NCI-H1417 treated with DMSO at 0.1 percent for 48 hours (cell line): ENCODE measurements at regions not wholly inside any gene's neighbourhood (a gene's known extent, or its start where the extent isn't known, plus 50 kb on each side); places are given as distances from the start of the nearest gene placed in this dataset.
"Not testable (repeated sequence)": the region's sequence is repeated elsewhere in the genome, so short reads cannot be mapped to it uniquely, and the experiment has no call there.

Experiments used
- DNase-seq: peaks from one replicate; lab custom pipeline; 2025; lab: John Stamatoyannopoulos, UW

DNA sequence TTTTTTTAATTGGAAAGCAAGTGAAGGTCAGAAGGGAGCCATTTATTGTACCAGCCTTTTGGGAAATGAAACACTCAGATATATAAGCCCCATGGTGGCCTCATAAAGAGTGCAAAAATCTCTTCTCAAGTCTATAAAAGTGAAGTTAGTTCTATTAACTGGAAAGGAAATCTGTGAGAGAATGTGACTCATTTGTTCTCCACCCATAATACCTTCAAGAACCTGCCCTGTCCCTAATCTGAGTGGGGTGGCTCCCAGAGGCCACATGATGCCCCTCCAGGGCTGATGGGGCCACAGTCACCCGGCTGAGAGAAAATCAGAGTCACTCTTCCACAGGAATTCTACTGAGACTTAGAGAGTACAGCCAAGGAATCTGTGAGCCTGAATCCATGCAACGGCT, 65.8 kb upstream of the SERP2 start:
- DNase-seq = no peak

DNA sequence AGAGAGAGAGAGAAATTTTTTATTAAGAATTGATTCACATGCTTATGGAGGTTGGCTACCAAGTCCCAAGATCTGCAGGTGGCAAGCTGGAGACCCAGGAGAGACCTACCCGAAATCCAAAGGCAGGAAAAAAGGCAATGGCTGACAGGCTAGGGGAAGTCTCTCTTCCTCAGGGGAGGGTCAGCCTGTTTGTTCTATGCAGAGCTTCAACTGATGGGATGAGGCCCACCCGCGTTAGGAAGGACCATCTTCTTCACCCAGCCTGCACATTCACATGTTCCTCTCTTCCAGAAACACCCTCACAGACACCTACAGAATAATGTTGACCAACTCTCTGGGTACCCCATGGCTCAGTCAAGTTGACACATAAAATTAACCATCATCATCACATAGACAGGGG, 65.3 kb upstream of the SERP2 start:
- DNase-seq = no peak

DNA sequence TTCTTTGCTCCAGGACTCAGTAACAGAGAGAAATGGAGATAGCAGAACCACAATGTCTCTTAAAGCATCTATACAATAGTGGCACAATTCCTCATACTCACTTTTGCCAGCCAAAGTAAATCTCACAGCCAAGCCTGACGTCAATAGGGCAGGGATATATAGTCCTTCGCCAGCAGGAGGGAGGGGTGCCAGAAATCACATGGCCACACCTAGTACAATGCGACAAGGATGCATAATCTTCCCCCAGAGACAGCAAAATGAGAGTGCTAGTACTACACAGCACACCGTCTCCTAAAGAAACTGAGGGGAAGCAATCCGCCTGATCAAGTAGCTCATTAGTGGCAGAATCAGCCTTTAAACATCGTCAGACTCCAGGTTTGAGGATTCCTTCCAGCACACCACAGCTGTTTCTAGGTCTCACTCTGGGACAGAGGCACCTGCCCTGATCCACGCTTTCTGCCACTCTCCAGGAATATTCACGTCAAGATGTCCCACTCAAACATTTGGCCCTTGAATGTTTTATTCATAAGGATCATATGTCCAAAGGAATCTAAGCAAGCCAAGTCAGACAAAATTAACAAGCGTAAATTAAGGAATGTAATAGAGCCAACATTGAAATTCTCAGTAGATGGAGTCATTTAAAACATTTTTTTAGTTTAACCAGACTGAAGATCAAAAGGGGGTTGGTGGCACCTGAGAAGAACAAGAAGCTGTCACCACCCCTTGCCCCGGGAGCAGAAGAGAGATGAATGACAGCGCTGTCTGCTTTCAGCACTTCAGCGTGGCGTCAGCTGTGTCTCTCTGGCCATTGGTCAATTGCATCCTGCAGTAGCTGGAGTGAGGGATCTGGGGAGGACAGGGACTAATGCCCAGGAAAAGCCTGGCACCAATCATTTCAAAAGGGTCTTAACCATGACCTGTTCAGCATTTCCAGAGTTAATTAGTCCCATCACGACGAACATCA, 63.5 kb upstream of the SERP2 start:
- no peak for DNase-seq

DNA sequence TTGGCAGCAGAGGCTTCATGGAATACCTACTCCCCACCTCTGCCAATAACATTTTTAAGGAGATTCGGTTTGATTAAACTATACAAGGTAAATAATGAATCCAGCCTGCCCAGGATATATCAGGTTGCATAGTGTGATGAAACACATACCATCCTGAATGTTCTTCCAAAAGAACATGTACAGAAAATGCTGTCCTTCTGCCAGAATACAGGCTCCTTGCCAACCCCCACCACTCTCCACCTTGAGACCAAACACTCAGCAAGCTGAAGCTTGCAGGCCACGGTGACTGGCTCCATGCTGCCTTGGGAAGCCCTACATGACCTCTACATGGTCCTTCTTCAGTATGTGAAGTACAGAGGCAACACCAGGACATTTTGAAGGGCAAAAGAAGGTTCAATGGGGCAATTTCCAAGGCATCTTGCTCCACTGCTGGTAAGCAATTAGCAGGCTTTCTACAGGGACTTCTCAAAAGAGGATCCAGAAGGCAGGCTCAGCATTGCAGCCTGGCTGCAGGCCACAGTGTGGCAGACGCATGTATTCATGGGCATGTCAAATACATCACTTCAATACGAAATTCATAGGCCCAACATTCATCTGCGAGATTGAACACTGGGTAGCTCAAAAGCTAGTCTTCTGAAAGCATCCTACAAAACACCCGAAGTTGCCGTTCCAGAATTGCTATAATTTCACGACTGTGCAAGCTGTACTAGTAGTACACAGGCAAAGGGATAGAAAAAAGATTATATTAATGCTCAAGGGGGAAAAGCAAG, 62.4 kb upstream of the SERP2 start:
- no peak for DNase-seq

DNA sequence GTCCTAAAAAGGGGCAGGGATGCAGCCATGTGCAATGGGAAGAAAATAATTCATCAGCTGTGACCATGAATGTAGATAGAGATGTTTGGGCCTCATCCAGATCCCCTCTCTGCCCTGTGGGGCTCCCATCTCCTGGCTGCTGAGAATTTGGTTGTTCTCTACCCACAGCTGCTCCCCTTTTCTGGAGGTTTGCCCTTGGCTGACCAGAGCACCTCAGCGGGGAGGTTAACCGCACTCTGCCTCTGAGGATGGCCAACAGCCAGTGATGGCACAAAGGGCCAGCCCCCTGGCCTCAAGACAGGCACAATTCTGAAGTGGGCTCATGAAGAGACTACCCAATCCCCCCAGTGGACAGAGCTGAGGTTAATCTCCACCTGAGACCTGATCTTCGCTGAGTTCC, 61.5 kb upstream of the SERP2 start:
- DNase-seq = no peak

DNA sequence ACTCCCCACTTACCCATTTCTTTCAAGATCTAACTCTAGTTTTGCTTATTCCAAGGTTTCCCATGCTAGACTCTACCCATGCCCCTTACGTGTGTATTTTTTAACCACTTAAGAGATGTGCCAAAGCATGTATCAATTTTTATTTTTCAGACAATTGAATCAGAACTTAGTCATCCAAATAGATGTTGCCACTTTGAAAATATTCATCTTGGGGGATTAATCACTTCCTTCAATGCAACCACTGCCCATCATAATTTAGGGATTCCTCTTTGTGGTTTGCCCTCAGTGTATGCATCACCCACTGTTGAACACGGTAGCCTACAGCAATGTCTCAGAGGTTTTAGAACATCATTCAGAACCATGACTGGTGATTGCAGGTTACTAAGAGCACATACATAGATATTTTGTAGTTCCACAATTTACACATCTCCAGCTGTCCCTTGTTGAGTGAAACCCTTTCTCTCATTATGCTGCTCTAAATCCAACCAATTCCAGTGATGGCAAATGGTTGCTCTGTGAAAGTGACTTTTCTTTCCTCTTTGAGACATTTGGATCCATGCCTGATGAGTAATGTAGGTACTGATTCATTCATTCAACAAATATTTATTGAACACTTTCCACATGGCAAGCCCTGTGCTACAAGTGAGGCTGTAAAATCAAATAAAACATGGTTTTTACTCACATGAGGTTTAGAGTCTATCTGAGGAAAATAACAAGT, 60.6 kb upstream of the SERP2 start:
- no peak for DNase-seq

DNA sequence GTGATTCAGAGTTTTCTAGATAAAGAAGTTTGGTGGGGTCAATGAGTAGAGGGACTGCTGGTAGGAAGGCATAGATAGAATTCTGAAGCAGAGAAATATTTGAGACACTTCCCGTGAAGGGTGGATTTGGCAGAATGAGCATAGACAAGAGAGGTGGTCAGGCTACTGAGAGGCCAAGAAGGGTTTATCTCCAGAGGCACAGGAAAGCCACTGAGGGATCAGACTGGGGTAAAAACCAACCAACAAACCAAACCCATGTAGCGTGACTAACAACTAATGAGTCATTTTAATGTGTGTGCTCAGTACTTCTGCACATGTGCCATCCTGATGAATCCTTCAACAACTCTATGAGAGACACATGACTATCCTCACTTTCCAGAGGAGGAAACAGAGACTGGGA, 60.0 kb upstream of the SERP2 start:
- DNase-seq = no peak

DNA sequence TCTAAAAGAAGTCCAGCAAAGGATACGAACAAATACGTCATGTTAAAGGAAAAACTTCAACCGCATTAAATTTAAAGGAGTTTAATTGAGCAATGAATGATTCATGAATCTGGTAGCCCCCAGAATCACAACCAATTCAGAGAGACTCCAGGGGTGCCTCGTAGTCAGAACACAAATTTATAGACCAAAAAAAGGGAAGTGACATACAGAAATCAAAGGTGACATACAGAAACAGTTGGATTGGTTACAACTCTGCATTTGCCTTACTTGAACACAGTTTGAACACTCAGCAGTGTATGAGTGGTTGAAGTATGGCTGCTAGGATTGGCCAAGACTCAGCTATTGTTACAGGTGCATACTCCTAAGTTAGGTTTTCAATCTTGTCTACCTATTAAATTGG, 59.5 kb upstream of the SERP2 start:
- not testable (repeated sequence) for DNase-seq

DNA sequence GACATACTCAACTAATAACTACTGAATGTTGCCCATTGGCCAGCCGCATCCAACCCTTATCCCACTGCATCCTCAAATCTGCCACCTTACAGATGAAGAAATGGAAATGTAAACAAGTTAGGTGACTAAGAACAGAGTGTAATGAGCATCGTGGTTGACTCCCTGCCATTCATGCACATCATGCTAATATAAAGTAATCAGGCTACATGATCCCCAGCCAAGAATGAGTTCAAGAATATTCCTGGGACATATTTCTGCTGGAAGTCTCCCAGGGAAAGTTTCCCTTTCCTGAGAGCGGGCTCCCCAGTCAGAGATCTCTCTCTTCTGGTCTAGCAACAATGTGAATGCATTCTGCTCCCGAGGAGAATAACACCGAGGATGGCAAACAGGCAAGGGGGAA, 55.9 kb upstream of the SERP2 start:
- no peak for DNase-seq

DNA sequence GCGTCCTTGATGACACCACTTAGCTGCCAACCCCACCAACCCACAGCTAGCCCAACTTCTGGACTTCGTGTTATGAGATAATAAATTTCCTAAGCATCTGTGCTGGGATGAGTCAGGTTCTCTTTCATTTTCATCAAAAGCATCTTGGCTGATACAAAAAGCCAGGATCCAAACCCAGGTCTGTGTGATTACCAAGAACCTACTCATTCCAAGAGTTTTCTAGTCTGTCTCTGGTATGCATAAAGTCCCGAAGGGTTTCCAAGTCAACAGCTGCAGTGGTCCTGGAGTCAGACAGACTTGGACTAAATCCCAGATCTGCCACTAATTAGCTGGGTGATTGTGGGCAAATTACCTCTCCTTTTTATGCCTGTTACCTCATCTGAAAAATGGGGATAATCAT, 55.5 kb upstream of the SERP2 start:
- DNase-seq = no peak

DNA sequence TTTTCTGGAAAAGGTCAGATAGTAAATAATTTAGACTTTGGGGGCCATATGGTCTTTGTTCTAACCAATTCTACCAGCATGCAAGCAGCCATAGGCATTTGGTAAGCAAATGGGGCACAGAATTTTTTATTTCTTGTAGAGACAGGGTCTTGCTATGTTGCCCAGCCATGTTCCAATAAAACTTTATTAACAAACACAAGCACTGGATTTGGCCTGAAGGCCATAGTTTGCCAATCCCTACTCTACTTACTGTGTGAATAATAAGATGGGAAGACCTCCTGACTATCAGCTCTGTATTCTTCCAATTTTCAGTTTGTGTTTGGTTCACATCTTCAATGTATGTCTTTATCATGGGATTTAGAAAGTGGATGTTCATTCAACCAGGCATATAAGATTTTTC, 53.0 kb upstream of the SERP2 start:
- no peak for DNase-seq

DNA sequence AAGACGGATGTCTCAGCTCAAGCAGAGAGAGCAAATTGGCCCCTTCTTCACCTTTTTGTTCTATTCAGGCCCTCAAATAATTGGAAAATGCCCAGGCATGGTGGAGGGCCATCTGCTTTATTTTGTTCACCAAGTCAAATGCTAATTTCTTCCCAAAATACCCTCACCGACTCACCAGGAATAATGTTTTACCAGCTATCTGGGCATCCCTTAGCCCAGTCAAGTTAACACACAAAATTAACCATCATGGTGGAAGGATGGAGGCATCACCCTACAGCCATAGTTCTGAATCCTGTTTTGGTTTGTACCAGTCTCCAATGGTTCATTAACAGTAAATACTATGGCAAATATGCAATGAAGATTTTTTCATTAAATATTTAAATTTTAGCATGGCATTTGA, 51.7 kb upstream of the SERP2 start:
- DNase-seq = no peak

DNA sequence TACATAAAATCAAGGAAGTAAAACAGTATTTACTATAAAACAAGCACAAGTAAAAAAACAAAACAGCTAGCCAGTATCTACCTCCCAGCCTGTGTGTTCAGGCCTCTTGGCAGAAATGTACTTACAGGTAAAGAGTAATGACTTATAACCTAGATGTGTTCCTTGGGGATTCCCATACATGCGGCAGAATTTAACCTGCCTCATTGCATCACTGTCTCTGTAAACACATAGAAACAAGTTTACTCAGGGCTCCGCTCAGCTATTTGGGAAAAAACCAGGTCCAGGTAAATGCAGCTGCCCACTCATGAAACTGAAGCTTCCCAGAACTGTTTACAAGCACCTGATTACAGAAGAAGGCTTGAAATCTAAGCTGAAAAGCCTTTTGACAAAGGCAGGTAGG, 50.7 kb upstream of the SERP2 start:
- no peak for DNase-seq

DNA sequence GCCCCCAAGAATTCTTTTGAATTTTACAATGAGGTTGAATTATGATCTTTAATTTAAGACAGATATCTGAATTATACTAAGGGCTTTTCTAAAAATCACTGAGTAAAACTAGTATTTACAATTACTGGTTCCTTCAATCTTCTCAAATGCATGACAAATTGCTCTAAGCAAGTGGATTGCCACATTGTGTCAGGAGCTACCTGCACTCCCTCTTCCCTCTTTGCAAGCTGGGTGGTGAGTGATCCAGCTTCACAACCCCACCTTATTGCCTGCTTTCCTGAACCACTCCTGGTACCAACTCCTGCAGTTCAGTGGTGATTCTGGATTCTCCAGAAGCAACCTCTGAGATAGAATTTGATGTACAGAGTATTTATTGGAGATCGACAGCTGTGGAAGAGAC, 49.9 kb upstream of the SERP2 start:
- DNase-seq = no peak
